OCI-LY3 (cell line): ENCODE measurements at regions not wholly inside any gene's neighbourhood (a gene's known extent, or its start where the extent isn't known, plus 50 kb on each side); places are given as distances from the start of the nearest gene placed in this dataset.

Source experiments
- EZH2phosphoT487 ChIP-seq: fragments of 200-600 bp; shearing (Covaris generic); IDR thresholded peaks from 2 replicates; pipeline ENCODE4 v1.6.1; 2018; ENCODE audit warnings: antibody characterized with exemption, mixed run types, low read depth
- TF ChIP-seq, protein P1 (sequence below): fragments of 200-600, 300-600 bp; sonication (generic); IDR thresholded peaks from 2 replicates; pipeline ENCODE4 v1.5.1; 2014; ENCODE audit warnings: antibody characterized with exemption, low read length, low read depth

DNA sequence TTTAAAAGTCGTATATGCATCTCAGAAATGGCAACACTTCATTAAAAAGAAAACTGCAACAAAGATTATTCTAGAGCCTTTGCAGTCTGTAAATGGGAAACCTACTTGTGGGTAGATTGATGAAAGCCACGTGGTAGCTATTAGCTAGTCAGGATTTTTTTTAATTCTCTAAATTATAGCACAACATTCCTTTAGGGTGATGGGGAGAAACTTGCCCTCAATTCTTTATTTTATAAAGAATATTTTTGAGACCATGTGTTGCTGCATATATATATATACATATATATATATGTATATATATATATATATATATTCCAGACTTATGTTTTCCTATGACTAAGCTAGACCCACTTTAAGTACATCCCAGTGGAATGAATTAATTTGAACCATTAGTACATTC is 118.0 kb downstream of the PPP1R3A start:
- TF ChIP-seq, protein P1, sequence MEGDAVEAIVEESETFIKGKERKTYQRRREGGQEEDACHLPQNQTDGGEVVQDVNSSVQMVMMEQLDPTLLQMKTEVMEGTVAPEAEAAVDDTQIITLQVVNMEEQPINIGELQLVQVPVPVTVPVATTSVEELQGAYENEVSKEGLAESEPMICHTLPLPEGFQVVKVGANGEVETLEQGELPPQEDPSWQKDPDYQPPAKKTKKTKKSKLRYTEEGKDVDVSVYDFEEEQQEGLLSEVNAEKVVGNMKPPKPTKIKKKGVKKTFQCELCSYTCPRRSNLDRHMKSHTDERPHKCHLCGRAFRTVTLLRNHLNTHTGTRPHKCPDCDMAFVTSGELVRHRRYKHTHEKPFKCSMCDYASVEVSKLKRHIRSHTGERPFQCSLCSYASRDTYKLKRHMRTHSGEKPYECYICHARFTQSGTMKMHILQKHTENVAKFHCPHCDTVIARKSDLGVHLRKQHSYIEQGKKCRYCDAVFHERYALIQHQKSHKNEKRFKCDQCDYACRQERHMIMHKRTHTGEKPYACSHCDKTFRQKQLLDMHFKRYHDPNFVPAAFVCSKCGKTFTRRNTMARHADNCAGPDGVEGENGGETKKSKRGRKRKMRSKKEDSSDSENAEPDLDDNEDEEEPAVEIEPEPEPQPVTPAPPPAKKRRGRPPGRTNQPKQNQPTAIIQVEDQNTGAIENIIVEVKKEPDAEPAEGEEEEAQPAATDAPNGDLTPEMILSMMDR: no peak
- TF ChIP-seq EZH2phosphoT487: no peak
